NCI-H748 (cell line): ENCODE measurements at regions not wholly inside any gene's neighbourhood (a gene's known extent, or its start where the extent isn't known, plus 50 kb on each side); places are given as distances from the start of the nearest gene placed in this dataset.

Experiments
- DNase-seq: peaks from one replicate; lab custom pipeline; 2025; ENCODE audit not compliant: unreplicated experiment; lab: John Stamatoyannopoulos, UW

GRCh38 chr6:168915855-168916254, 337.8 kb downstream of the THBS2 start:
- DNase-seq = peak; percentile 53

DNA sequence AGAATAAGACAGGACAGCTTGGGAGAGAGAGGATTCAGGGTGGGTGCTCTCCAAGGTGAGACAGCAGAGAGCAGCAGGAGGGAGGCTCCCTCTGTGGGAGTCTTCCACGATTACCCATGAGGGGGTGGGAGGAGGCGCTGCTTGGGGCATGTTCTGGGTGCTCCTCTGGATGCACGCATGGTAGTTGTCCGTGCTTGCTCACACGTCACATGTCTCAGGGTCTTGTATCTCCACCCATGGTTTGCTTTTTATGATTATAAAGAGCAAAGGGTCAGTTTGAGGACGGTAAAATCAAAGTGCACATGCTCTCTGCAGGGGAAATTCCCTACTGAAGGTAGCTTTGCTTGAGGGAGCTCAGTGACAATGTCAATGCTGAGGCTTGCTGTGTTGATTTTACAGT, 338.4 kb downstream of the THBS2 start:
- DNase-seq = no peak

DNA sequence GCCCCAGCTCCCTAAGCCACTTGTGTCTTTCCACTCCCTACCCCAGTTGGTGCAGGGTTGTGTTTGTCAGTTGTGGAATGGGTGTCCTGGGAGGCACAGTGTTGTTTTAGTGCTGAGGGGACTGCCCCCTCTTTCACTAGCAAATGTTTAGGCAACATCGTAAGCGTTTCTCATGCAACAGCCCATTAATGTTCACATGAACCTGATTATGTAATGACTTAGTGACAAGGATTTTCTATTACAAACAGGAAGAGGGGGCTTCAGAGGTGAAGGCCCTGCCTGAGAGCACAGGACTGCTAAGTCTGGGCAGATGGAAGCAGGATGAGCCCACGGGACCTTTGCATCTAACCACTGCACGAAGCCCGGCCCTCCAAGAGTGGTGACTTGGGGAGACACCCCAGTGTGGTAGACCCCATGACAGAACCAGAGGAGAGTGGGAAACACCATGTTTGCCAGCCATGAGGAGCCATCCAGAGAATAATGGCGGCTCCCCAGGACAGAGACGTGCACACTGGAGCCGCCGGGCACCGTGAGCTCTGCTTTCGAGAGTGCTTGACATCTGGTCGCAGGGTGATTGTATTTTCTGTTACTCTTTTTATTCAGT, 339.7 kb downstream of the THBS2 start:
- no peak for DNase-seq

GRCh38 chr6:168913231-168913865, 340.3 kb downstream of the THBS2 start:
- DNase-seq = peak; percentile 13

DNA sequence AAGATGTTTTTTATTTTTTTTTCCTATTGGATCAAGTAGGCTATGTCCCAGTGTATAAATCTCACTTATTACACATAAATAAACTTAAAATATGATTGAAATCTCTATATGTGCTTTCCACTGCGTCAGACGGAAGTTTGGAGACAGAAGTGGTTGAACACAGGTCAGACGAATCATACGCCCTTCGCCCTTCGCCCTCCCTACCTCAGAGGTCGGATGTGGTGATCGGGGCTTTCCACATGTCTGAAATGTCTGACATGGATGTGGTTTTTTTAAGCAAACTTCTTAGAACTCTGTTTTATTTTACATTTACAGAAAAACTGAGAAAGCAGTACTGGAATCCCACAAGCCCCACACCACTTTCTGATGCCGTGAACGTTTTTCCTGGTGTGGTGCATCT, 344.4 kb downstream of the THBS2 start:
- DNase-seq = no peak

- DNase-seq = no peak
Observed at GRCh38 chr6:168908887-168909286, 344.8 kb downstream of the THBS2 start.

- DNase-seq = no peak
Observed at GRCh38 chr6:168908166-168908565, 345.5 kb downstream of the THBS2 start.

- no peak for DNase-seq
Observed at GRCh38 chr6:168906391-168906790, 347.3 kb downstream of the THBS2 start.

DNA sequence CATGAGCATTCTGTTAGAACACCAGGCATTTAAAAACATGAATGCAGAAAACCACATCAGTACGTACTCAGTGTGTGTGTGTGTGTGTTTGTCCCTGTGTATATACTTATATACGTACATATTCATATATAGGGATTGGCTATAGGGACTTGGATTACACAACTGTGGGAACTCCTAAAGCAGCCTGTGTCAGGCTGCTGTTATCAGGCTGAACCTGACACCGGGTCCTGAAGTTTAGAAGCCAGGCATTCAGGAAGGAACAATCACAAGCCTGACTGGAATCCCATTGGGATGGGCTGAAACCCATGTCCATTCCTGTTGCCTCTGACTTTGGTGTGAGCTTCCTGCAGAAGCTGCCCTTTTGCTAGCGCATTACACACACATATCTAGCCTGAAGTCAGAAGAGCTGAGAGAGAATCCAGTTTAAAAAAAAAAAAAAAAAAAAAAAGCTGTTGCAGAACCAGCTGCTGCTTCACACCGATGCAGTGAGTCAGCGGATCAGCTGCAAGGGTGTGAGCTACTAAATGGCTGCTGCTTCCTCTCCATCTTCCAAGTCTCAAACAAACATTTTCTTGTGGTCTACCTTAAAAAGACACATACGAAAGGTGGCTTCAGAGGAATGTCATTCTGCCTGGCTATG, 348.1 kb downstream of the THBS2 start:
- DNase-seq = no peak

DNA sequence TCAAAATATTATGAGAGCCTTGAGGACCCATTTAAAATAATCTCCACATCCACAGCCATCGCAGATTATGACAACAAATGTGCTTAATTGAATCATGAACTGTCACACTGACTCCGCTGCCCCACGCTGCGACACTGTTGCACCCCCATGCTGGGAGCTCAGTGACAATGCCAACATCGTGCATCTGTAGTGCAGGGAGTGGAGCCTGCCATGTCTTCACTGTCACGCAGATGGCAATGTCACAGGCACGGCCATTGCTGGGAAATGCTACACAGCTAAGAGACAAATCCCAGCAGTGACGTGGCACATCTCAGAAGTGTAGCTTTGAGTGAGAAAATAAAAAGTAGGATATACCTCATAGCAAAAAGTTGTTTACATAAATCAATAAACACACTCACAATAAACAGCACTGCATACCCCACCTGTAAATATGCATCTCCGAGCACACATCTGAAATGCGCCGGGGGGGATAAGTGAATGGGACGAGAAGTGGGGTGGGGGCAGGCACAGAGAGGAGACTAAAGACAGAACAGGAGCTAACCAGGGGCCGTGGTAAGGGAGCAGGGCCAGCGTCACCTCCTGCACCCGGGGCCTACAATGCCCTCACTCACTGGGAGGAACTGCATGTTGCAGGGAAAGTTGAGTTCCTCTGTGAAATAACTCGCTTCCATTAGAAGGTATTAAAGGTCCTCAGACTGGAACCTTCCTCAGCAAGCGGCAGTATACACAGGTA, 349.9 kb downstream of the THBS2 start:
- DNase-seq = peak; percentile 31

DNA sequence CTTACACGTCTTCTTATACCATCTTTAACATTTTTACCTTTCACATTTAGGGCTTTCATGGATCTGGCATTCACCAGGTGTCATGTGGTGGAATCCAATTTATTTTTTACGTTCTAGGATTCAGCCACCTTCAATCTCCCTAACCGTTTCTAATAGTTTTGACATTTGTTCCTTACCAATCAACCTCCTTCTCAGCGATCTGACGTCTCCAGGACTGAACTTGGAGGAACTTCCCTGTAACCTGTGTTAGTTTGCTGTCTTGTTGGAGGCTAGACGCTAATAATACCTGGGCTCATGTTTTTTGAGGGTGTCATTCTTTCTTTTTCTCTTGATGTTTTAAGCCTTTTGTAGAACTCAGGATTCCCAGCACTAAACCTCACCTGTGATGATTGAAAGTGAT, 351.6 kb downstream of the THBS2 start:
- no peak for DNase-seq

DNA sequence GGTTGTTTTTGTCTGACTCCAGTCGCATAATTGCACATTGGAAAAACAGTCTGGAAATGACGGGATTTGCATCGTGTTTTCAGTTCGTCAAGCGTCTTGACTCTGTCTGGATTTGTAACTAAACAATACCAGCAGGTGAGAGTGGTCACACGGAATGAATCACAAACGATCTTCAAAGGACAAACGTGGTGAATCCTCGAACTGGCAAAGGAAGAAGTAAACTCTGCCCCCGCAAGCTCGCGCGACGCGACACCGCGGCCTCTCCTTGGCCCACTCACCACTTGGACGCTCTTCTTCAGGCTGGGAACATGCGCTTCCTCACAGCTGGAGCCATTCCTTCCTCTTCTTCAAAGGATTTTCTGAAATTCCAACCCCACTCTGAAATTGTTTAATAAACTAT, 352.6 kb downstream of the THBS2 start:
- DNase-seq = no peak

GRCh38 chr6:168896321-168896720, 357.3 kb downstream of the THBS2 start:
- DNase-seq = no peak

DNA sequence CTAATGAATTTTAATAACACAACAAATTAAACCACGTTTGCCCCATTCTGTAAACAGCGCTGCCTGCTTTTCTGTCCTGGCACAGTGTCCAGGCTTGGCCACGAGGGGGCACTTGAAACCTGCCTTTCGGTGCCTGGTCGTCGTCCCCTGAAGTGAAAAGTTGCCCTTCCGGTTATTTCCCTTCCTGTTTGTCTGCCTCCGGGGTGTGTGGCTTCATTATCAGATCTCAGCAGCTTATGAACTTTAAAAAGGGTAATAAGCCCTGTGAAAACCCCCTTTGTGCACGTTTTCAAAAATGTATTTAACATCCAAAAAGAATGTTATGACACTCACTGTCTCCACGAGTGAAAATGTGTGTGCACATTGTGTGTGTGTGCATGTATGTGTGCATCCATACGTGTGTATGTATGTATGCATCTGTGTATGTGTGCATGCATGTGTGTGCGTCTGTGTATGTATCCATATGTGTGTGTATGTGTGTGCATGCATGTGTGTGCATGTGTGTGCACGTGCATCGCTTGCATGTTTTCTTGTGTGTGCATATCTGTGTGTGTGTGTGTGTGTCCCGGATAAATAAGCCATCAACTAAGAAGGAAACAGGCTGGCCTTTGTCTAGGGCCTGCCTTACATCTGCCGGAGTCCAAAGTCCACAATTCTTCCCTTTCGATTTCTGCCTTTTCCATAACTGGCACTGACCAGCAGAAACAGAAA, 358.4 kb downstream of the THBS2 start:
- DNase-seq = peak; percentile 87

- DNase-seq = no peak
Observed at GRCh38 chr6:168892031-168892430, 361.6 kb downstream of the THBS2 start.

DNA sequence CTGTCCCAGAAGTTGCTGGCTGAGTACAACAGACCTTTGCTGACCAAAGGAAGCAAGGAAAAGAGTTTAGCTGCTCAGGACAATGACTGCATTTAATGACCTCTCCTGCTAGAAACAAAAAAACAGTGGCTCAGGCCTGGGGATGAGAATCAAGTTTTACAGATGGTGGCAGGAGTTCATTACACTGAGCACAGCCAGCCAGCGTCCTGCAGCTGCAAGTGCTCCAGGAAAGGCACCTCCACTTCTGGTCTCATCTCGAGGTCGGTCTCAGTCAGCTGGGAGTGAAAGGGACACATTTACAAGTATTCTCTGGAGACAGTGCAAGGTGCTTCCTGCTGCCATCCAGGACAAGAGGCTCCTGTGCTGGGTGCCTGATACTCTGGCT, 362.7 kb downstream of the THBS2 start:
- DNase-seq = no peak

- no peak for DNase-seq
Observed at GRCh38 chr6:168890306-168890980, 363.2 kb downstream of the THBS2 start.

DNA sequence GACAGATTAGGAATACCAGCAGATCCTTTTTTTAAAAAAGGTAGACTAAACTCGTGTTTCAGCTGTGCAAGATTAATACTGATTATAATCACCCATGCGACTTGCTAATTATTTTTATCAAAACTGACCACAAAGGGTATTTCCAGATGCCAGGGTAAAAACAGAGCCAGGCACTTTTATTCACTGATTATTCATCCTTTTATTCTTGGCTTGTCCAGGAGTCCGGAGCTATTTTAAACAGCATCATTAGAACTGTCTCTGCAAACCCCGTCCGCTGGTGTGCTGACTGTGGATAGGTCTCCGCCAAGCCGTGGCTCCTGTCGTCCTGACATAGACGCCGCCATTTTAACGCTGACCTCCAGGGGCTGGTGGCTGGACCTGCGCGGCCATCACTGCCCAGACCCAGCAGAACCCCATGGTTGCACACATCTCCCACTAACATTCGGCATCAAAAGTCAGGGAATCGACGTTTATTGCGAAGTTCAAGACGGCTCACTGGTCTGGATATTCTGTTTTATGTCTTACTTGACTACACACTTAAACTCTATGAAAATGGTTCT, 364.8 kb downstream of the THBS2 start:
- DNase-seq = no peak

DNA sequence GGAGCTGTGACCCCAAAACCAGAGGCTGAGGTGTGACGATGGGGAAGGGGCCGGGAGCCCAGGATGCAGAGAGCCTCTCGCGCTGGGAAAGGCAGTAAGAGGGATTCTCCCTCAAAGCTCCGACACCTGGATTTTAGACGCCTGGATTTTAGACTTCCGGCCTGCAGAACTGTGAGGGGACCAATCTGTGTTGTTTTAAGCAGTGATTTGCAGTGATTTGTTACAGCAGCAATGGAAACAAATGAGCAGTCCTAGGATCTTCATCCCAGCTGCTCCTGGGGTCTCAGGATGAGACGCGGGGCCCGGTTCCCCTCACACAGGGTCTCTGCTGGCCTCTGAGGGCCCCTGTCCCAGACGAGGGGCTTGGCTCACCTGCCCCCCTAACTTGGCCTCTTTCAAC, 365.5 kb downstream of the THBS2 start:
- no peak for DNase-seq

- DNase-seq = no peak
Observed at GRCh38 chr6:168887621-168888020, 366.0 kb downstream of the THBS2 start.

GRCh38 chr6:168886964-168887363, 366.7 kb downstream of the THBS2 start:
- DNase-seq = no peak
